NCI-H2081 treated with DMSO at 0.1 percent for 48 hours (cell line): ENCODE measurements at regions not wholly inside any gene's neighbourhood (a gene's known extent, or its start where the extent isn't known, plus 50 kb on each side); places are given as distances from the start of the nearest gene placed in this dataset.

Experiments
- DNase-seq: peaks from one replicate; lab custom pipeline; 2025; lab: John Stamatoyannopoulos, UW

- DNase-seq = no peak
Measured at GRCh38 chr3:177536873-177537272, 339.6 kb upstream of the TBL1XR1 start.

GRCh38 chr3:177537612-177538011 lies 340.3 kb upstream of the TBL1XR1 start:
- no peak for DNase-seq

- no peak for DNase-seq
Measured at GRCh38 chr3:177538048-177538749, 340.9 kb upstream of the TBL1XR1 start.

- no peak for DNase-seq
Measured at GRCh38 chr3:177538750-177539730, 341.8 kb upstream of the TBL1XR1 start.

GRCh38 chr3:177541541-177541940 lies 344.3 kb upstream of the TBL1XR1 start:
- no peak for DNase-seq

GRCh38 chr3:177545964-177546363 lies 348.7 kb upstream of the TBL1XR1 start:
- no peak for DNase-seq

GRCh38 chr3:177547711-177548350 lies 350.5 kb upstream of the TBL1XR1 start:
- DNase-seq = no peak

- no peak for DNase-seq
Measured at GRCh38 chr3:177550667-177551066, 353.4 kb upstream of the TBL1XR1 start.

- no peak for DNase-seq
Measured at GRCh38 chr3:177551431-177551836, 354.2 kb upstream of the TBL1XR1 start.

GRCh38 chr3:177552051-177552450 lies 354.8 kb upstream of the TBL1XR1 start:
- no peak for DNase-seq

- no peak for DNase-seq
Measured at GRCh38 chr3:177553012-177553411, 355.7 kb upstream of the TBL1XR1 start.

GRCh38 chr3:177553579-177553978 lies 356.3 kb upstream of the TBL1XR1 start:
- DNase-seq = no peak

- peak; percentile 84 for DNase-seq
Measured at GRCh38 chr3:177554895-177555759, 357.8 kb upstream of the TBL1XR1 start.

GRCh38 chr3:177557548-177557947 lies 360.3 kb upstream of the TBL1XR1 start:
- no peak for DNase-seq

GRCh38 chr3:177561365-177561764 lies 364.1 kb upstream of the TBL1XR1 start:
- DNase-seq = no peak

GRCh38 chr3:177561769-177562392 lies 364.6 kb upstream of the TBL1XR1 start:
- no peak for DNase-seq

GRCh38 chr3:177563243-177563780 lies 366.0 kb upstream of the TBL1XR1 start:
- no peak for DNase-seq

GRCh38 chr3:177563792-177564191 lies 366.5 kb upstream of the TBL1XR1 start:
- DNase-seq = no peak

- DNase-seq = no peak
Measured at GRCh38 chr3:177565981-177566380, 368.7 kb upstream of the TBL1XR1 start.

- no peak for DNase-seq
Measured at GRCh38 chr3:177567833-177568232, 370.6 kb upstream of the TBL1XR1 start.

GRCh38 chr3:177569193-177569592 lies 371.9 kb upstream of the TBL1XR1 start:
- no peak for DNase-seq
